HG02852 (cell line): ENCODE measurements at regions not wholly inside any gene's neighbourhood (a gene's known extent, or its start where the extent isn't known, plus 50 kb on each side); places are given as distances from the start of the nearest gene placed in this dataset.
"Not testable (repeated sequence)": the region's sequence is repeated elsewhere in the genome, so short reads cannot be mapped to it uniquely, and the experiment has no call there.

Source experiments
- ATAC-seq: cut with Tn5 transposase; IDR thresholded peaks from one replicate; pipeline ENCODE4 v1.9.1; 2021; ENCODE audit warnings: mild to moderate bottlenecking, moderate library complexity; ENCODE audit not compliant: unreplicated experiment

DNA sequence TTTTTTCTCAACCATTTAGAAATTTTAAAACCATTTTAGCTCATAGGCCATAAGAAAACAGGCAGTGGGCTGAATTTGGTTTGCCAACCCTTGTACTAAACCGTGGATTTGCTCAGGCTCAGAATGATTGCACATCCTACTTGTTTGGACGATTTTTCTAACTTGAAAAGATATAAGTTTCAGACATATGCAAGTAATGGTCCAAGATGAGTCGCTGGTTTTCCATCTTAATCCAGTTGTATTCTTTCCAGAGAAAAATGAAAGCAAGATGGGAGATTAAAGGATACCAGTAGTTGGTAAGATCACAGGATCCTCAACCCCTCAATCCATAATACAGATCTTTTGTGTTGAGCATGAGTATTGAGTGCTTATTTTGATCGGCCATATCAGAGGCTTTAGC lies 250.9 kb downstream of the TINAG start:
- no peak for ATAC-seq

DNA sequence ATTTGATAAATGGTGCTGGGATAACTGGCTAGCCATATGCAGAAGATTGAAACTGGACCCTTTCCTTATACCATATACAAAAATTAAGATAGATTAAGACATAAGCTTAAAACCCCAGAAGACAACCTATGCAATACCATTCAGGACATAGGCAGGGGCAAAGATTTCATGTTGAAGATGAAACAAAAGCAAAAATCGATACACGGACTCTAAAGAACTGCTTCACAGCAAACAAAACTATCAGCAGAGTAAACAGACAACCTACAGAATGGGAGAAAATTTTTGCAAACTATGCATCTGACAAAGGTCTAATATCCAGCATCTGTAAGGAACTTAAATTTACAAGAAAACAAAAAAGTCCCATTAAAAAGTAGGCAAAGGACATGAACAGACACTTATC lies 255.9 kb downstream of the TINAG start:
- not testable (repeated sequence) for ATAC-seq

DNA sequence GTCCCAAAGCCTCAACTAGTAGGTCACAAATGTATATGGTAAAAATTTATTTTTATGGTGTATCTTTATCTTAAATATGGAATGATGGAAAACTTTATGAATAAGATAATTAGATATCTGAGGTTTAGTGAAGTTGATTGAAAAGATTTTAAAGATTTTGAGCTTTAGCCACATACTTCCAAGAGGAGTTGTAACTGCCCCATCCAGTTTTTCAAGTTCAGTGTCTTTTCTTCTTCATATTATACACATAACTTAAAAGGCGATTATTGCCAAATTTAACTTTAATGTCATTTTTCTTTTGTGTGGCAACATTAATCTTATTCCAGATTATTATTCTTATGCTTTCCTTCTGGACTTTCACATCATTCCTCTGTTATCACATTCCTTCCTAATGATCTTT lies 266.4 kb downstream of the TINAG start:
- ATAC-seq, result no peak

DNA sequence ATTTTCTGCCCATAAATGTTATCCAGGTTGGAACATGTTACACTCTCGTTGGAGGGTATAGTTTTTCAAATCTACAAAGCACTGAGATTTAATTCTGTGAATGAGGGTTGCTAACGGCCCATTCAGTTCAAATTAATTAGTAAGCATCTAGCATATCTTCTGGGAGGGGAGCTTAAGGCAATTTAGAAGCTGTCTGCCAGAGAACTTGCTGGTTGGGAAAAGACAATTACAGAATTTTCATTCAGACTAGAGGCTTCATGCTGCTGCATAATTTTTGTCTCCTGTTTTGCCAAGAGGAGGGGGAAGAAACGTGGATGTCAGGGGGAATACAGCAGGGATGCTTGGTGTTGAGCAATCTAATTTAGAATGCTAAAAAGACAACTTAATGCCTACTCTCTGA lies 268.3 kb upstream of the FAM83B start:
- ATAC-seq, result no peak

DNA sequence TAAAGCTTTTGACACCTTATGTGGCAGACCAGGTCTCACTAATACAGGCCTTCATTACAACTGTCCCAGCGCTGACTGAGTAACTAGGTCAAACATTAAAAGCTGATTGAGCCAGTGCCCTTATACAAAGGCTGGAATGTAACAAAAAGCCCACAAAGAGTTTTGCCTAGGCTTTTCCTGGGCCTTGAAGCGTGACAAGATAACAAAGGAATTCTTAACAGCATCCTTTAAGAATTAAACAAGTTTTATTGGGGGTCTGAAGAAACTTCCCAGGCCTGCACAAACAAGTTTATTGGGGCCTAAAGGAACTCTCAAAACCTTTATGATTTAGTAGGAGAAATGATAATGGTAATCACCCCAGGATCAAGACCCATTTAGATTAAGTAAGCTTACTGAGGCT lies 267.6 kb upstream of the FAM83B start:
- no peak for ATAC-seq

DNA sequence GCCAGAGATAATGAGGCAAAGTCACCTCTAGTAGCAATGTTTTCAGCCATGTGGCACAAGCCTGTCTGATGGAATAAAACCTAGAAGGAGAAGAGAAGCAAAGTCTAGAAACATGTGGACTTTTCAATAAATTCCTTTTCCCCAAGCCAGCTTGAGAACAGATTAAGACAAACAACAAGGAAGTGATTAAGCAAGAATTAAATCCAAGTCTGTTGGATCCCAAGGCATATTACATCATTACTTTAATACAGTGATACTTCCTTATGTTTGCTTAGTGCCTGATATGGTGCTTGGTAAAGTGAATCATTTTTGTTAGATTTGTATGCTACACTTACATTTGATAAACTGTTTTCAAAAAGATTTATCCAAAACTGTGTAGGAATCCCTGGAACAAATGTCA lies 260.3 kb upstream of the FAM83B start:
- no peak for ATAC-seq

DNA sequence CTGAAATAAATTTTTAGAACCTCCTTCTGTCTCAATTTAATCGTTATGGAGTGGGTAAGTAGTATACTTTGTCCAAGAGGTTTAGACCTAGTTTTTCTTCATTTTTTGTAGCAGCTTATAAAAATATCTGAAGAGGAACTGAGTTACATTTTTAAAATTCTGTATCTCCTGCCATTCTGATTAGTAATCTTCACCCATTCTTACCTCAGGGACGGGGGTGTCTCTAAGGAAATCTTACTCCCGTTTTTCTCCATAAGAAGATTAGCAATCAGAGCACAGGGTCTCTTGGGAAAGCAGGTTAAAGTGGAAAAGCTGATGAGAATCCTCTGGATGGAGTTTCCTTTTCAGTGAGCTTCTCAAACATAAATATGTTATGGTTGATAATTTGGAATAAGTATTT lies 259.3 kb upstream of the FAM83B start:
- no peak for ATAC-seq

DNA sequence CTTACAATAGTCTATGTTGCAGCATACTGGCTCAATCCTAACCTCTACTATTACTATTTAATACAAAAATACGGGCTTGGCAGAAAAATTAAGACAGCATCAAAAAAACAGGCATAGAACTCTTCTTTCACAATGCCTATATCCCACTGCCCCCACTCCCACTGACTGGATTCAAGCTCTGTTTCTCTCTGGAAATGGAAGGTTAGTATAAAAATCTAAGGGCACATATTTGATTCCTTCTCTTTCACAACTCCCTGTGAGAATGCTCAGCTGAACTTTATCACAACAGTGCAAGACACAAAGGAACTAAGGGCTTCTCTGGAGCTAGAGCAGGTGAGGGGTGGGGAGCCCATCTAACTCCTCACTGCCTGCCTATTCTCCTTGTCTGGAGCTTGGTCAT lies 258.4 kb upstream of the FAM83B start:
- no peak for ATAC-seq

DNA sequence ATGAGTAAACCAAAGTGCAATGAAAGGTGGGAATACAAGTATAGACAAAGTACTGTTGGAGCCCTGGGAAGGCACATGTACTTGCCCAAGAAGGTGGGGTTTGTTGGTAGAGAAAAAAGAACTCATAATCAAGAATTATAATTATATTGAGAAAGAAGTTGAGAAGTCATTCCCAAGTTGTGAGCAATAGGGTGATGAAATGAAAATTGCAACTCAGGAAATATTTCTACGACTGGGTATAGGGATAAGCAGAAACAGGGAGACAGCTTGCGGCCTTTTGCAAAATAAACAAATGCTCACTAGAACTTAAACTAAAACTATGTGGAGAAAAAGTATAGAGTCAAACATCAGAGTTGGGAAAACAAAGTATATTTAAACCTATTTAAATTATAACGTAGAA lies 250.7 kb upstream of the FAM83B start:
- ATAC-seq, result no peak

DNA sequence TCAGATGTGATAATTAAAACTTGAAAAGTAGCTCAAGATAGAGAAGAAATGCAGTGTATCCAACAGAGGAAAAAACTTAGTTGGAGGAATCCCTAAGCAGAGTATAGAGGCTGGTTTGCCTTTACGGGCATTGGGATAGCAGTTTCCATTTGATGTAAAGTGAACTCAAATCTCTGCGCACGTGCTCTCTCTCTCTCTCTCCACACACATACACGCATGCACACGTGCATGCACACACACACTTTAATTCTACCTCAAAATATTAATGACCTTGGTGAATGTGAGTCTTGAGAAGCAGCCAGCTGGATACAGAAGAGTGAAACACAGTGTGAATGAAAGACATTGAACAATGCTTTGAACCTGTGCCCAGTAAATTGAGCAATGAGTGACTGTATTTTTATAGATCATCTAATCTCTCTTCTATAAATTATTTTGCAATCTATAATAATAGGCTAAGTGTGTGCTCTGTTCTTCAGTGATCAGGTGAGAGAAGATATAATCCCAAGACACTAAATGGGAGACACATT lies 247.7 kb upstream of the FAM83B start:
- no peak for ATAC-seq

DNA sequence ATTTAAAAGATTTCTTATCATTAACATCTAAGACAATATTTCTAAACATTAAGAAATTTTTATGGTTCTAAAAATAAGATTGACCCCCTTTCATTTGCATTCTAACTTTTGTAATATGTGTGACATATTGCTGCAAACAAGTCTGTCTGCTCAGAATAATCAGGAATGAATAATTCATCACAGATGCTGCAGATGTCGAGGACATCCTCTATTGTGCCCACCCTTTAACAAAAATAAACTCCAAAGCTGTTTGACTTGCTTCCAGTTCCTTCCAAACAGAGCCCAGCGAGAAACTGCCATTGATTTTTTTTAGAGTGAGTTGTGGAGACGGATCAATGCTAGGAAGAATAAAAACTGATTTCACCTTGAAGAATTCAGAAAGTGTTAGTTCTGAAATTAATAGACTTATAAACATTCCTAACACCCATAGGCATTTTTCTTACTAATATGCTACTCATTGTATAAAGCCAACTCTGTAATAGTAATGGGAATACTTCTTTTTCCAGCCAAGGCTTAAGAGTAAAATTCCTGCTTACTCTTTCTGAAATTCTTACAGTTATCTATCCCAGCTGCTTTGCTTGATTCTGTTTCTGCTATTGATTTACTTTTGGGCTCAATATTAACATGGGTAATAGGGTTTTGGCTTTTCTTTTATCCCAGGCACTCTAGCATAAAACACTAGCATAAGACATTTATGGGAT lies 244.8 kb upstream of the FAM83B start:
- no peak for ATAC-seq

DNA sequence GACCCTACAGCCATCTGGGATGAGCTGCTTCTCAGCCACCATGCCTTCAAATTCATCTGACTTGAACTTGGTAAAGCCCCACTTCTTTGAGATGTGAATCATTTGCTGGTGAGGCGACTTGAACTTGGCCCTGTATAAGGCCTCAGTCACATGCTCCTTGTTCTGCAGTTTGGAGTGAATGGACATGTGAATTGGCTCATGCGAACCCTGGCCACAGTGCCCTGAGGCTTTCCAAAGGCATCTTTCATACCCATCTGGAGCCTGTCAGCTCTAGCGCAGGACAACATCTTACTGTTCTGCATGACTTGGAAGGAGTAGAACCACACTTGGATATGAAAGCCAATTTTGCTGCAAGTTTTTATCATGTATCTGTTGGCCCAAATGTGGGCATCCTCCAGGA lies 244.0 kb upstream of the FAM83B start:
- ATAC-seq, result no peak

DNA sequence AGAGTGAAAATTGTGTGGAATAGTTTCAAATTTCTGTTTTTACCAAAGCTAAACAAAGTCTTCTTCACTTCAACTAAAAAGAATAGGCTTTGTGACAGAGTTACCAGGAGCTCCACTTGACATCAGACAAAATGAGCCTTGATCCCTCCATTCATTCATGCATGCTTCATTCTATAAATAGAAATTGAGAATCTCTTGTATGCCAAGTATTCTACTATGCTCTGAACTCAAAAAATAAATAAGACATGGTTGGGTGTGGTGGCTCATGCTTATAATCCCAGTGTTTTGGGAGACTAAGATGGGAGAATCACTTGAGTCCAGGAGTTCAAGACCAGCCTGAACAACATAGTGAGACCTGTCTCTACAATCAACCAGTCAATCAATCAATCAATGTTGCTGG lies 236.6 kb upstream of the FAM83B start:
- ATAC-seq, result no peak

DNA sequence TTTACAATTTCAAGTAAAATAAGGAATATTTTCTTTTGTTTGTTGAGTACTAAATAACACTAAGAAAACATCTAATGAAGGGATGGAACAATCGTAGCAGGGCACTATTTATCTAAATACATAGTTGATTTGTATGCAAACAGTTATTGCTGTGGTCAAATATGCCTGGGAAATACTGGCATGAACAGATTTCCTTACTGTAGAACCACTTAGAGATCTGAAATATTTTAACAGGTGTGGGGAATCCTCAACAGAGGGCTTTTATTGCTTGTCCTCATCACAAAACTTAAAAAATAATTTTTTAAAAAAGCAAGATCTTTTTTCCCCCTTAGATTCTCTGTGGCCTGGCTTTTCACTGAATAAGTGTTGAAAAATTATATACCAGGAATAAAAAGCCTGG lies 233.0 kb upstream of the FAM83B start:
- ATAC-seq, result no peak

DNA sequence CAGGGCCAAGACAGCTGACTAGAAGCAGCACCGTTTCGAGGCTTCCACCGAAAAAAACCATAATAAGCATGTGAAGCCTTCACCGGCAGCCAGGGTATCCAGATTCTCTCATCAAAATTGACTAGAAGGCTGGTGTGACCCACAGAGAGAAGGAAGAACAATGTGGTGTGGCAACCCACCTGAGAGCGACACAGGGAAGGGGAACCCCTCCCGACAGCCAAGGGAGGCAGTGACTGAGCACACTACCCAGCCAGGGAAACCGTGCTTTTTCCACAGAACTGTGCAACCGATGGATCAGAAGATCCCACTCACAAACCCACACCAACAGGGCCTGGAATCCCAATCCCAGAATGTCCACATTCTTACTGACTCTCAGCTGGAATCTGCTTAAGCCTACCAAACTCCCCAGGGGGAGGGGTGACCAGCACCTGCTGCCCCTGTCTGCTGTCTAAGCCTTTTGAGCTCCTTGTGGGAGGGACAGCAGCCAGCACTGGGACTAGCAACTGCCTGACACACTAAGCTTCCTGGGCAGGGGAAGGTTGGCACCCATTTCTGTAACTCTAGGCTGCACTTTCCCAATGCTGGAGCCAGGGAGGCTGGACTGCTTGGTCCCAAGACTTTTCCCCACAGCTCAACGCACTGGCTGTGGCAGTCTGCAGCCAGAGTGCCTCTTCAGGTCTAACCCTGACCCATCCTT lies 231.9 kb upstream of the FAM83B start:
- ATAC-seq, result no peak

DNA sequence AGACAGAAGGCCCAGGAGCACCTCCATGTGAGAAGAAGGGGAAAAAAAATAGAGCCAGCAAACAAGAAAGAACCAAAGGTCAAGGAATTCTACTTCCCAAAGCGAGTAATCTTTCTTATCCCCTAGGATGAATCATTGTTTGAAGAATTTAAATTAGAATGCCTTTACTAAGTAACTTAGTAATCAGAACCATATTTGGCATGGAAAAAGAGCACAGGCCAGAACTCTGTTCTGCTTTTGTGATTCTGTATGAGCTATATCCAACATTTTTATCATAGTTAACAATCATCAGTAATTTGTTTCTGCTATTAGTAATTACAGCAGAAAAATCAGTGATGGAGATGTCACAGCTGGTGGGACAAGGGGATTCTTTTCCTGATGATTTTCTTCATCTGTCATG lies 228.8 kb upstream of the FAM83B start:
- no peak for ATAC-seq

DNA sequence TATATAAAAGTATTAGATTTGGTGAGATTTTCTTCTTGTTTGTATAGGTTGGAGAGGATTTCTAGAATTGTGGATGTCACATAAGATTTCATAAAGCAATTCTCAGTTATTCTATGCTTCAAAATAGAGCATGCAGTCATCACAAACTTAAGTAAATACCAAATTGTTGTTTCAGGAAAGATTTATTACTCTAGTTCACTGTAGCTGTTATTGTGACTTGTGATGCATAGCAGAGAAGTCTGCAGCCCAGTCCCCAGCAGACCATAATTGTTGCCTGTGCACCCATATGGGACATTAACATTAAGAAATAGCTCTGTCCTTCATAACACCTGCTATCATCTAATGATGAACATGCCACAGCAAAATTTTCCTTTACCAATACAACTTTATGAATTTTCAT lies 228.0 kb upstream of the FAM83B start:
- no peak for ATAC-seq

DNA sequence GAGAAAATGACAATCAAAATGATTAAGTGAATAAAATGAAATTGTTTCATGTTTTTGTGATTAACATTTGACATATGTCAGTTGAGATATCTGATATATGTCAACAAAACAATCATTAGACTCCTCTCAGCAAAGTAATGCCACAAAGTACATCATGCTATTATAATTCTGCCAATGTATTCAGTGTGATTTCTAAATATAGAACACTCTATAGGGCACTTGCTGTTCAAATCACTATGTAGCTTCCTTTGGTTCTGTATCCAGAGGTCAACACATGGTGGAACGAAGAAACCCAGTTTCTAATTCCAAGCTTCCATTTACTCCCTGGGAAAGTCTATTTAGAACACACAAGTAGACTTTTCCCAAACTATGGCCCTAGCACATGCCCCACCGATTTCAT lies 227.5 kb upstream of the FAM83B start:
- no peak for ATAC-seq

DNA sequence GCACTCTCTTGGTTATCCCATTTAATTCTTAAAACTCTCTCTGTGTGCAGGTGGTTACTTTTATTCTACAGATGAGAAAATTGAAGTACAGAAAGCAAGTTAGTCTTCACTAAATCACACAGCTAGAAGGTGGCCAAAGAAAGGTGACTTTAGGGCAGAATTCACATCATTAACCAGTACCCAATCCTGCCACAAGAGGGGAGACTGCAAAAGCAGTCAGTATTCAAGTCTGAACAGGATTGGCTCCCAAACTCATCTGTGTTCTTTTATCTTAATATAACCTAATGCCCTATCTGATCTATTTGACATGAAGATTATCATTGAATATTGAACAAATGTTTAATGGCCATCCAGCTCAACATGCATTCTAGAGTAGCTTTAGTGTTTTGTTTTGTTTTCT lies 225.3 kb upstream of the FAM83B start:
- ATAC-seq, result no peak

DNA sequence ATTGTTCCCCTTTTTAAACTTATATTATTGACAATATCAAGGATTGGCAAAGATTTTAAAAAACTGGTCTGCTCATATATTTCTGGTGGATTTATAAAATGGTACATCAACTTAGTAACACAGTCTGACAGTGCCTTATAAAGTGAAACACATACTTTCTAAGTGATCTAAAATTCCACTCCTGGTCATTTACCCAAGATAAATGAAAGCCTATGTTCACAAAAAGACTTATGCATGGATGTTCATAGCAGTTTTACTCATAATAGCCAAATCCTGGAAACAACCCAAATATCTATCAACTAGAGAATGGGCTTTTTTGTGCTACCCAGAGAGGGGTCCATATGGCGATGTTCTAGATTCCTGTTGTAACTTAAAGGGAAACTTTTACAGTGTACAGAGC lies 222.4 kb upstream of the FAM83B start:
- no peak for ATAC-seq

DNA sequence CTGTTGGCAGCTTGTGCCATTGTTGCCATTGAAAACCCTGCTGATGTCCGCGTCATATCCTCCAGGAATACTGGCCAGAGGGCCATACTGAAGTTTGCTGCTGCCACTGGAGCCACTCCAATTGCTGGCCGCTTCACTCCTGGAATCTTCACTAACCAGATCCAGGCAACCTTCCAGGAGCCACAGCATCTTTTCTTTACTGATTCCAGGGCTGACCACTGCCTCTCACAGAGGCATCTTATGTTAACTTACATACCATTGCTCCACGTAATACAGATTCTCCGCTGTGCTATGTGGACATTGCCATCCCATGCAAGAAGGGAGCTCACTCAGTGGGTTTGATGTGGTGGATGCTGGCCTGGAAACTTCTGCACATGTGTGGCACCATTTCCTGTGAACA lies 221.8 kb upstream of the FAM83B start:
- ATAC-seq, result no peak

DNA sequence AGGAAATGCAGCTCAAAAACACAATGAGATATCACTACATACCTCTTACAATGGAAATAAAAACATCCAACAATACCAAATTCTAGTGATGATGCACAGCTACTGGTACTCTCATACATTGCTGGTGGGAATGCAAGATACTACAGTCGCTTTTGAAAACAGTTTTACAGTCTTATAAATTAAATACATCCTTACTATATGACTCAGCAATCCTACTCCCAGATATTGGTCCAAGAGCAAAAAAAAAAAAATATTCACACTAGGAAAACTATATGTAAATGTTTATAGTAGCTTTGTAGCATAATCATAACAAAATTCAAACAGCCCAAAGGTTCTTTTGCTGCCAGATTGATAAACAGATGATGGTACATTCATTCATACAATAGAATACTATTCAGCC lies 217.4 kb upstream of the FAM83B start:
- no peak for ATAC-seq
